GM23338 (cell line): ENCODE measurements at regions not wholly inside any gene's neighbourhood (a gene's known extent, or its start where the extent isn't known, plus 50 kb on each side); places are given as distances from the start of the nearest gene placed in this dataset.

Source experiments
- ATAC-seq: fragments of 200-7000 bp; cut with Tn5 transposase; 3 replicates; pipeline ENCODE4 v1.9.1; 2020
- DNase-seq: peaks from one replicate; pipeline ENCODE4 v3.0.0-alpha.2; 2015; ENCODE audit warnings: low spot score
- H2AFZ ChIP-seq: fragments of 200-600 bp; sonication (generic); 2 replicates; pipeline ENCODE4 v1.8.0; 2016; ENCODE audit warnings: antibody characterized with exemption, mild to moderate bottlenecking, moderate library complexity
- H3F3A ChIP-seq: fragments of 200-600 bp; sonication (generic); replicated peaks from 2 replicates; pipeline ENCODE4 v1.8.0; 2017; ENCODE audit warnings: antibody characterized with exemption, mixed run types, low read depth
- H3K27ac ChIP-seq: fragments of 200-600 bp; sonication (generic); 2 replicates; pipeline ENCODE4 v1.6.1; 2016; ENCODE audit warnings: low read depth
- H3K27me3 ChIP-seq: fragments of 200-600 bp; sonication (generic); 2 replicates; pipeline ENCODE4 v1.8.0; 2016; ENCODE audit warnings: mild to moderate bottlenecking, mixed run types, moderate library complexity; ENCODE audit not compliant: insufficient read depth
- H3K36me3 ChIP-seq: fragments of 200-600 bp; sonication (generic); 2 replicates; pipeline ENCODE4 v1.8.0; 2016; ENCODE audit warnings: mild to moderate bottlenecking; ENCODE audit not compliant: insufficient read depth
- H3K4me1 ChIP-seq: fragments of 200-600 bp; sonication (generic); 2 replicates; pipeline ENCODE4 v1.8.0; 2016; ENCODE audit warnings: mild to moderate bottlenecking, moderate library complexity; ENCODE audit not compliant: insufficient read depth
- H3K4me2 ChIP-seq: fragments of 200-600 bp; sonication (generic); 2 replicates; pipeline ENCODE4 v1.7.1; 2017; ENCODE audit warnings: mixed run types
- H3K4me3 ChIP-seq: fragments of 200-600 bp; sonication (generic); 2 replicates; pipeline ENCODE4 v1.6.1; 2016; ENCODE audit warnings: mixed run types
- H3K79me2 ChIP-seq: fragments of 200-600 bp; sonication (generic); replicated peaks from 2 replicates; pipeline ENCODE4 v1.8.0; 2017; ENCODE audit warnings: mild to moderate bottlenecking; ENCODE audit not compliant: insufficient read depth
- H3K9me2 ChIP-seq: fragments of 200-600 bp; sonication (generic); 2 replicates; pipeline ENCODE4 v1.8.0; 2017; ENCODE audit not compliant: insufficient read depth
- H4K20me1 ChIP-seq: fragments of 200-600 bp; sonication (generic); replicated peaks from 2 replicates; pipeline ENCODE4 v1.8.0; 2017; ENCODE audit warnings: mild to moderate bottlenecking; ENCODE audit not compliant: insufficient read depth
- H3K27ac Mint-ChIP-seq: 2 replicates; pipeline ENCODE4 v1.8.0; 2020; ENCODE audit warnings: inconsistent platforms, mild to moderate bottlenecking, moderate library complexity, mixed read lengths
- H3K27me3 Mint-ChIP-seq: 3 replicates; pipeline ENCODE4 v1.8.0; 2022; ENCODE audit warnings: low read depth, mild to moderate bottlenecking, moderate library complexity, mixed read lengths, inconsistent platforms; ENCODE audit not compliant: insufficient read depth, poor library complexity
- H3K36me3 Mint-ChIP-seq: 3 replicates; pipeline ENCODE4 v1.8.0; 2021; ENCODE audit warnings: low read depth, mild to moderate bottlenecking, inconsistent platforms, moderate library complexity, mixed read lengths
- H3K4me1 Mint-ChIP-seq: 3 replicates; pipeline ENCODE4 v1.8.0; 2020; ENCODE audit warnings: mild to moderate bottlenecking, inconsistent platforms, mixed read lengths
- H3K4me3 Mint-ChIP-seq: 3 replicates; pipeline ENCODE4 v1.8.0; 2021; ENCODE audit warnings: moderate library complexity, mild to moderate bottlenecking, inconsistent platforms, mixed read lengths
- H3K9me3 Mint-ChIP-seq: 3 replicates; pipeline ENCODE4 v1.8.0; 2020; ENCODE audit warnings: moderate library complexity, mild to moderate bottlenecking, inconsistent platforms, mixed read lengths
- CREB1 ChIP-seq: fragments of 250-450 bp; sonication (Bioruptor Pico); IDR thresholded peaks from 2 replicates; pipeline ENCODE4 v1.5.0; 2020; ENCODE audit warnings: low read depth, mild to moderate bottlenecking, moderate library complexity
- EZH2phosphoT487 ChIP-seq: fragments of 200-600 bp; sonication (generic); IDR thresholded peaks from one replicate; pipeline ENCODE4 v1.8.1; 2018; ENCODE audit warnings: antibody characterized with exemption; ENCODE audit not compliant: unreplicated experiment
- NANOG ChIP-seq: IDR thresholded peaks from 2 replicates; pipeline ENCODE4 v1.6.1; 2016; ENCODE audit warnings: antibody characterized with exemption, borderline replicate concordance
- POLR2AphosphoS5 ChIP-seq: IDR thresholded peaks from 2 replicates; pipeline ENCODE4 v1.6.1; 2016; ENCODE audit warnings: antibody characterized with exemption, low read depth
- STAT1 ChIP-seq: IDR thresholded peaks from one replicate; pipeline ENCODE4 v1.6.1; 2016; ENCODE audit warnings: antibody characterized with exemption; ENCODE audit not compliant: unreplicated experiment
- ZNF331 ChIP-seq: fragments of 250-450 bp; sonication (Bioruptor Pico); IDR thresholded peaks from 2 replicates; pipeline ENCODE4 v1.5.0; 2020; ENCODE audit warnings: low read depth, mild to moderate bottlenecking, moderate library complexity
- TF ChIP-seq, protein P1 (sequence below), 2 experiments: fragments of 200-600 bp in 1 of 2; sonication (generic) in 1 of 2; conservative IDR thresholded peaks; 2 replicates each; pipeline versions ENCODE4 v1.5.1 to v1.6.1; 2016 to 2017; ENCODE audit warnings: antibody characterized with exemption in 2 of 2, low read depth in 2 of 2, mild to moderate bottlenecking in 2 of 2, moderate library complexity in 1 of 2
- TF ChIP-seq, protein P2 (sequence below): IDR thresholded peaks from one replicate; pipeline ENCODE4 v1.6.1; 2018; ENCODE audit warnings: antibody characterized with exemption; ENCODE audit not compliant: unreplicated experiment
- TF ChIP-seq, protein P3 (sequence below): fragments of 250-450 bp; sonication (Bioruptor Pico); IDR thresholded peaks from 2 replicates; pipeline ENCODE4 v1.5.0; 2020; ENCODE audit warnings: mild to moderate bottlenecking, moderate library complexity

- H3K4me2 ChIP-seq, result no peak overlapping the region
- no peaks in the 10 kb centered on the region for H3K36me3 ChIP-seq
- DNase-seq, result no peak
- no peaks in the 10 kb centered on the region for H3K79me2 ChIP-seq
- no peaks in the 10 kb centered on the region for H3F3A ChIP-seq
- Mint-ChIP-seq H3K27me3 (no peaks in the 10 kb centered on the region), H3K27ac (no peak overlapping the region), H3K4me1 (no peaks in the 10 kb centered on the region), H3K9me3 (peaks cover 8% of the 10 kb centered on the region), H3K4me3 (no peak overlapping the region), H3K36me3 (no peaks in the 10 kb centered on the region; the same call in 2 of the 3 replicates)
- H3K9me2 ChIP-seq, result no peaks in the 10 kb centered on the region
- H3K4me1 ChIP-seq, result no peaks in the 10 kb centered on the region
- H3K27ac ChIP-seq, result no peak overlapping the region
- no peak overlapping the region for H3K4me3 ChIP-seq
- no peak overlapping the region for H2AFZ ChIP-seq
- no peaks in the 10 kb centered on the region for H3K27me3 ChIP-seq
- no peaks in the 10 kb centered on the region for H4K20me1 ChIP-seq
- TF ChIP-seq, protein P1, sequence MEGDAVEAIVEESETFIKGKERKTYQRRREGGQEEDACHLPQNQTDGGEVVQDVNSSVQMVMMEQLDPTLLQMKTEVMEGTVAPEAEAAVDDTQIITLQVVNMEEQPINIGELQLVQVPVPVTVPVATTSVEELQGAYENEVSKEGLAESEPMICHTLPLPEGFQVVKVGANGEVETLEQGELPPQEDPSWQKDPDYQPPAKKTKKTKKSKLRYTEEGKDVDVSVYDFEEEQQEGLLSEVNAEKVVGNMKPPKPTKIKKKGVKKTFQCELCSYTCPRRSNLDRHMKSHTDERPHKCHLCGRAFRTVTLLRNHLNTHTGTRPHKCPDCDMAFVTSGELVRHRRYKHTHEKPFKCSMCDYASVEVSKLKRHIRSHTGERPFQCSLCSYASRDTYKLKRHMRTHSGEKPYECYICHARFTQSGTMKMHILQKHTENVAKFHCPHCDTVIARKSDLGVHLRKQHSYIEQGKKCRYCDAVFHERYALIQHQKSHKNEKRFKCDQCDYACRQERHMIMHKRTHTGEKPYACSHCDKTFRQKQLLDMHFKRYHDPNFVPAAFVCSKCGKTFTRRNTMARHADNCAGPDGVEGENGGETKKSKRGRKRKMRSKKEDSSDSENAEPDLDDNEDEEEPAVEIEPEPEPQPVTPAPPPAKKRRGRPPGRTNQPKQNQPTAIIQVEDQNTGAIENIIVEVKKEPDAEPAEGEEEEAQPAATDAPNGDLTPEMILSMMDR (conservative IDR thresholded peaks at IDR 0.05; ENCODE audit: low read depth in 2 of 2), result no peak
- TF ChIP-seq, protein P2, sequence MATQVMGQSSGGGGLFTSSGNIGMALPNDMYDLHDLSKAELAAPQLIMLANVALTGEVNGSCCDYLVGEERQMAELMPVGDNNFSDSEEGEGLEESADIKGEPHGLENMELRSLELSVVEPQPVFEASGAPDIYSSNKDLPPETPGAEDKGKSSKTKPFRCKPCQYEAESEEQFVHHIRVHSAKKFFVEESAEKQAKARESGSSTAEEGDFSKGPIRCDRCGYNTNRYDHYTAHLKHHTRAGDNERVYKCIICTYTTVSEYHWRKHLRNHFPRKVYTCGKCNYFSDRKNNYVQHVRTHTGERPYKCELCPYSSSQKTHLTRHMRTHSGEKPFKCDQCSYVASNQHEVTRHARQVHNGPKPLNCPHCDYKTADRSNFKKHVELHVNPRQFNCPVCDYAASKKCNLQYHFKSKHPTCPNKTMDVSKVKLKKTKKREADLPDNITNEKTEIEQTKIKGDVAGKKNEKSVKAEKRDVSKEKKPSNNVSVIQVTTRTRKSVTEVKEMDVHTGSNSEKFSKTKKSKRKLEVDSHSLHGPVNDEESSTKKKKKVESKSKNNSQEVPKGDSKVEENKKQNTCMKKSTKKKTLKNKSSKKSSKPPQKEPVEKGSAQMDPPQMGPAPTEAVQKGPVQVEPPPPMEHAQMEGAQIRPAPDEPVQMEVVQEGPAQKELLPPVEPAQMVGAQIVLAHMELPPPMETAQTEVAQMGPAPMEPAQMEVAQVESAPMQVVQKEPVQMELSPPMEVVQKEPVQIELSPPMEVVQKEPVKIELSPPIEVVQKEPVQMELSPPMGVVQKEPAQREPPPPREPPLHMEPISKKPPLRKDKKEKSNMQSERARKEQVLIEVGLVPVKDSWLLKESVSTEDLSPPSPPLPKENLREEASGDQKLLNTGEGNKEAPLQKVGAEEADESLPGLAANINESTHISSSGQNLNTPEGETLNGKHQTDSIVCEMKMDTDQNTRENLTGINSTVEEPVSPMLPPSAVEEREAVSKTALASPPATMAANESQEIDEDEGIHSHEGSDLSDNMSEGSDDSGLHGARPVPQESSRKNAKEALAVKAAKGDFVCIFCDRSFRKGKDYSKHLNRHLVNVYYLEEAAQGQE, result no peak
- TF ChIP-seq CREB1 (no peak), NANOG (no peak), ZNF331 (CRISPR knock-in tag) (no peak), POLR2AphosphoS5 (no peak), EZH2phosphoT487 (no peak)
- ATAC-seq, result no peak
Measured at GRCh38 chrX:116239944-116240840, 69.6 kb downstream of the AGTR2 start.

DNA sequence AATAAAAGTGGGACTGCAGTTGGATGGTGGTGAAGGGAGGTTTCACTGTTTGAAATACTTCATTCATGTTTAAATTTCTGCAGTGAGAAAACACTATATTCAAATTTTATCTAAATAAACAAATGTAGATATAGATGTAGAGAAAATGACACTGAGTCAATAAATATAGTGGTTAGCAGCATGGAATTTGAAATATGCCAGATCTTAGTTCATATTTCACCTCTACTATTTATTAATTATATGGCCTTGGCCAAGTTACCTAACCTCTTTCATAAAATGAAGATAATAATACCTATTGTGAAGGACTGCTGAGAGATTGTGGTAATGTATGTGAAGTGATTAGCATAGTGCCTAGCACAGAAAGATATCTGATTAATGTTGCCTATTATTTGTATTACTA lies 70.5 kb downstream of the AGTR2 start:
- Histone ChIP-seq H2AFZ (no peak overlapping the region), H3K27me3 (no peaks in the 10 kb centered on the region), H3K4me3 (no peak overlapping the region), H4K20me1 (no peaks in the 10 kb centered on the region), H3K9me2 (no peaks in the 10 kb centered on the region), H3K4me2 (no peak overlapping the region), H3K27ac (no peak overlapping the region), H3K36me3 (no peaks in the 10 kb centered on the region), H3K4me1 (no peaks in the 10 kb centered on the region), H3K79me2 (no peaks in the 10 kb centered on the region), H3F3A (no peaks in the 10 kb centered on the region)
- Mint-ChIP-seq H3K27me3 (no peaks in the 10 kb centered on the region), H3K36me3 (no peaks in the 10 kb centered on the region; the same call in 2 of the 3 replicates), H3K9me3 (peaks cover 8% of the 10 kb centered on the region), H3K4me1 (no peaks in the 10 kb centered on the region), H3K27ac (no peak overlapping the region), H3K4me3 (no peak overlapping the region)
- TF ChIP-seq POLR2AphosphoS5 (no peak), STAT1 (no peak), EZH2phosphoT487 (no peak)
- TF ChIP-seq, protein P3, sequence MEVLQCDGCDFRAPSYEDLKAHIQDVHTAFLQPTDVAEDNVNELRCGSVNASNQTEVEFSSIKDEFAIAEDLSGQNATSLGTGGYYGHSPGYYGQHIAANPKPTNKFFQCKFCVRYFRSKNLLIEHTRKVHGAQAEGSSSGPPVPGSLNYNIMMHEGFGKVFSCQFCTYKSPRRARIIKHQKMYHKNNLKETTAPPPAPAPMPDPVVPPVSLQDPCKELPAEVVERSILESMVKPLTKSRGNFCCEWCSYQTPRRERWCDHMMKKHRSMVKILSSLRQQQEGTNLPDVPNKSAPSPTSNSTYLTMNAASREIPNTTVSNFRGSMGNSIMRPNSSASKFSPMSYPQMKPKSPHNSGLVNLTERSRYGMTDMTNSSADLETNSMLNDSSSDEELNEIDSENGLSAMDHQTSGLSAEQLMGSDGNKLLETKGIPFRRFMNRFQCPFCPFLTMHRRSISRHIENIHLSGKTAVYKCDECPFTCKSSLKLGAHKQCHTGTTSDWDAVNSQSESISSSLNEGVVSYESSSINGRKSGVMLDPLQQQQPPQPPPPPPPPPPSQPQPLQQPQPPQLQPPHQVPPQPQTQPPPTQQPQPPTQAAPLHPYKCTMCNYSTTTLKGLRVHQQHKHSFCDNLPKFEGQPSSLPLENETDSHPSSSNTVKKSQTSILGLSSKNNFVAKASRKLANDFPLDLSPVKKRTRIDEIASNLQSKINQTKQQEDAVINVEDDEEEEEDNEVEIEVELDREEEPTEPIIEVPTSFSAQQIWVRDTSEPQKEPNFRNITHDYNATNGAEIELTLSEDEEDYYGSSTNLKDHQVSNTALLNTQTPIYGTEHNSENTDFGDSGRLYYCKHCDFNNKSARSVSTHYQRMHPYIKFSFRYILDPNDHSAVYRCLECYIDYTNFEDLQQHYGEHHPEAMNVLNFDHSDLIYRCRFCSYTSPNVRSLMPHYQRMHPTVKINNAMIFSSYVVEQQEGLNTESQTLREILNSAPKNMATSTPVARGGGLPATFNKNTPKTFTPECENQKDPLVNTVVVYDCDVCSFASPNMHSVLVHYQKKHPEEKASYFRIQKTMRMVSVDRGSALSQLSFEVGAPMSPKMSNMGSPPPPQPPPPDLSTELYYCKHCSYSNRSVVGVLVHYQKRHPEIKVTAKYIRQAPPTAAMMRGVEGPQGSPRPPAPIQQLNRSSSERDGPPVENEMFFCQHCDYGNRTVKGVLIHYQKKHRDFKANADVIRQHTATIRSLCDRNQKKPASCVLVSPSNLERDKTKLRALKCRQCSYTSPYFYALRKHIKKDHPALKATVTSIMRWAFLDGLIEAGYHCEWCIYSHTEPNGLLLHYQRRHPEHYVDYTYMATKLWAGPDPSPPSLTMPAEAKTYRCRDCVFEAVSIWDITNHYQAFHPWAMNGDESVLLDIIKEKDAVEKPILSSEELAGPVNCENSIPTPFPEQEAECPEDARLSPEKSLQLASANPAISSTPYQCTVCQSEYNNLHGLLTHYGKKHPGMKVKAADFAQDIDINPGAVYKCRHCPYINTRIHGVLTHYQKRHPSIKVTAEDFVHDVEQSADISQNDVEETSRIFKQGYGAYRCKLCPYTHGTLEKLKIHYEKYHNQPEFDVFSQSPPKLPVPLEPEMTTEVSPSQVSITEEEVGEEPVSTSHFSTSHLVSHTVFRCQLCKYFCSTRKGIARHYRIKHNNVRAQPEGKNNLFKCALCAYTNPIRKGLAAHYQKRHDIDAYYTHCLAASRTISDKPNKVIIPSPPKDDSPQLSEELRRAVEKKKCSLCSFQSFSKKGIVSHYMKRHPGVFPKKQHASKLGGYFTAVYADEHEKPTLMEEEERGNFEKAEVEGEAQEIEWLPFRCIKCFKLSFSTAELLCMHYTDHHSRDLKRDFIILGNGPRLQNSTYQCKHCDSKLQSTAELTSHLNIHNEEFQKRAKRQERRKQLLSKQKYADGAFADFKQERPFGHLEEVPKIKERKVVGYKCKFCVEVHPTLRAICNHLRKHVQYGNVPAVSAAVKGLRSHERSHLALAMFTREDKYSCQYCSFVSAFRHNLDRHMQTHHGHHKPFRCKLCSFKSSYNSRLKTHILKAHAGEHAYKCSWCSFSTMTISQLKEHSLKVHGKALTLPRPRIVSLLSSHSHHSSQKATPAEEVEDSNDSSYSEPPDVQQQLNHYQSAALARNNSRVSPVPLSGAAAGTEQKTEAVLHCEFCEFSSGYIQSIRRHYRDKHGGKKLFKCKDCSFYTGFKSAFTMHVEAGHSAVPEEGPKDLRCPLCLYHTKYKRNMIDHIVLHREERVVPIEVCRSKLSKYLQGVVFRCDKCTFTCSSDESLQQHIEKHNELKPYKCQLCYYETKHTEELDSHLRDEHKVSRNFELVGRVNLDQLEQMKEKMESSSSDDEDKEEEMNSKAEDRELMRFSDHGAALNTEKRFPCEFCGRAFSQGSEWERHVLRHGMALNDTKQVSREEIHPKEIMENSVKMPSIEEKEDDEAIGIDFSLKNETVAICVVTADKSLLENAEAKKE, result no peak
- DNase-seq, result no peak
- ATAC-seq, result no peak
